Thoracic aorta (tissue), 2 donors: ENCODE measurements at regions not wholly inside any gene's neighbourhood (a gene's known extent, or its start where the extent isn't known, plus 50 kb on each side); places are given as distances from the start of the nearest gene placed in this dataset.

Experiments
- ATAC-seq: fragments of 150-250 bp; one replicate; pipeline ENCODE4 v1.8.0; 2017; ENCODE audit warnings: low read depth; ENCODE audit not compliant: insufficient number of reproducible peaks, low FRiP score
- DNase-seq: peaks from one replicate; pipeline ENCODE4 v3.0.0-alpha.2; 2020; ENCODE audit warnings: low spot score
- H3K27ac ChIP-seq, 2 donors: fragments of 200-600 bp; sonication (generic); 1 replicate in 1 of 2; 2 replicates in 1 of 2; pipeline ENCODE4 v1.5.1; 2016; ENCODE audit warnings: mild to moderate bottlenecking in 2 of 2, moderate library complexity in 2 of 2
- H3K27me3 ChIP-seq: fragments of 200-600 bp; sonication (generic); replicated peaks from 2 replicates; pipeline ENCODE4 v1.6.0; 2016; ENCODE audit warnings: mild to moderate bottlenecking; ENCODE audit not compliant: insufficient read depth
- H3K36me3 ChIP-seq: fragments of 200-600 bp; sonication (generic); one replicate; pipeline ENCODE4 v1.5.1; 2016
- H3K4me1 ChIP-seq, 2 donors: fragments of 200-600 bp; sonication (generic); 1 replicate in 1 of 2; 2 replicates in 1 of 2; pipeline versions ENCODE4 v1.5.1 to v1.6.0; 2016; ENCODE audit warnings: low read depth in 2 of 2, mild to moderate bottlenecking in 1 of 2; ENCODE audit not compliant: control insufficient read depth in 1 of 2
- H3K4me3 ChIP-seq: fragments of 200-600 bp; sonication (generic); 2 replicates; pipeline ENCODE4 v1.5.1; 2016; ENCODE audit warnings: mild to moderate bottlenecking
- H3K9me3 ChIP-seq: fragments of 200-600 bp; sonication (generic); 2 replicates; pipeline ENCODE4 v1.5.1; 2016
- TF ChIP-seq, protein P1 (sequence below): fragments of 200-600 bp; sonication (generic); IDR thresholded peaks from one replicate; pipeline ENCODE4 v1.5.1; 2019; ENCODE audit warnings: antibody characterized with exemption

DNA sequence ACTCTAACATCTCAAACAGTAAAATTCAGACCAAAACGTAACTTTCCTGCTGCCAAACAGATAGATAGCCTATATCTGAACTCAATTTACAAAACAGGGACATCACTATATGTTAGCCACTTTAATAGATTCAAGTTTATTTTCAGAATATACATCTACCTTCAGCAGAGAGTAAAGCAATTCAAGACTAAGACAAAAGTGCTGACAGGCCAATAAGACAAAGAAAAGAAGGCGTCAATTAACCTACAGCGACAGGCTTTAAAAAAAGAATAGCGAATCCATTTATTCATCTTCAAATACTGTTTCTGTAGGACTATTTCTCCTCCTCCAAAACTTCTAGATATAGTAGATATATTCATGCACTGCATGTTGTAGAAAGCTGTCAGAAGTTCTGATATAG, 333.0 kb downstream of the GRB14 start:
- Histone ChIP-seq H3K36me3 (no peaks in the 10 kb centered on the region), H3K4me1 (no peaks in the 10 kb centered on the region), H3K9me3 (no peaks in the 10 kb centered on the region), H3K27me3 (no peaks in the 10 kb centered on the region), H3K4me3 (no peak overlapping the region), H3K27ac (no peak overlapping the region)
- ATAC-seq (no peak), DNase-seq (no peak)
- TF ChIP-seq, protein P1, sequence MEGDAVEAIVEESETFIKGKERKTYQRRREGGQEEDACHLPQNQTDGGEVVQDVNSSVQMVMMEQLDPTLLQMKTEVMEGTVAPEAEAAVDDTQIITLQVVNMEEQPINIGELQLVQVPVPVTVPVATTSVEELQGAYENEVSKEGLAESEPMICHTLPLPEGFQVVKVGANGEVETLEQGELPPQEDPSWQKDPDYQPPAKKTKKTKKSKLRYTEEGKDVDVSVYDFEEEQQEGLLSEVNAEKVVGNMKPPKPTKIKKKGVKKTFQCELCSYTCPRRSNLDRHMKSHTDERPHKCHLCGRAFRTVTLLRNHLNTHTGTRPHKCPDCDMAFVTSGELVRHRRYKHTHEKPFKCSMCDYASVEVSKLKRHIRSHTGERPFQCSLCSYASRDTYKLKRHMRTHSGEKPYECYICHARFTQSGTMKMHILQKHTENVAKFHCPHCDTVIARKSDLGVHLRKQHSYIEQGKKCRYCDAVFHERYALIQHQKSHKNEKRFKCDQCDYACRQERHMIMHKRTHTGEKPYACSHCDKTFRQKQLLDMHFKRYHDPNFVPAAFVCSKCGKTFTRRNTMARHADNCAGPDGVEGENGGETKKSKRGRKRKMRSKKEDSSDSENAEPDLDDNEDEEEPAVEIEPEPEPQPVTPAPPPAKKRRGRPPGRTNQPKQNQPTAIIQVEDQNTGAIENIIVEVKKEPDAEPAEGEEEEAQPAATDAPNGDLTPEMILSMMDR: no peak

- H3K36me3 ChIP-seq: no peaks in the 10 kb centered on the region
- DNase-seq (no peak), ATAC-seq (no peak)
- H3K27ac ChIP-seq: no peak overlapping the region
- H3K27me3 ChIP-seq: no peaks in the 10 kb centered on the region
- no peaks in the 10 kb centered on the region for H3K9me3 ChIP-seq
- H3K4me1 ChIP-seq: no peaks in the 10 kb centered on the region
- TF ChIP-seq, protein P1: no peak
- H3K4me3 ChIP-seq: no peak overlapping the region
Observed at GRCh38 chr2:164287056-164287455, 334.2 kb downstream of the GRB14 start.

GRCh38 chr2:164285576-164285975, 335.7 kb downstream of the GRB14 start:
- ATAC-seq: no peak
- H3K4me1 ChIP-seq: no peaks in the 10 kb centered on the region
- TF ChIP-seq, protein P1: no peak
- no peaks in the 10 kb centered on the region for H3K9me3 ChIP-seq
- no peak overlapping the region for H3K4me3 ChIP-seq
- H3K27me3 ChIP-seq: no peaks in the 10 kb centered on the region
- H3K27ac ChIP-seq: no peak overlapping the region
- no peaks in the 10 kb centered on the region for H3K36me3 ChIP-seq
- DNase-seq: no peak

DNA sequence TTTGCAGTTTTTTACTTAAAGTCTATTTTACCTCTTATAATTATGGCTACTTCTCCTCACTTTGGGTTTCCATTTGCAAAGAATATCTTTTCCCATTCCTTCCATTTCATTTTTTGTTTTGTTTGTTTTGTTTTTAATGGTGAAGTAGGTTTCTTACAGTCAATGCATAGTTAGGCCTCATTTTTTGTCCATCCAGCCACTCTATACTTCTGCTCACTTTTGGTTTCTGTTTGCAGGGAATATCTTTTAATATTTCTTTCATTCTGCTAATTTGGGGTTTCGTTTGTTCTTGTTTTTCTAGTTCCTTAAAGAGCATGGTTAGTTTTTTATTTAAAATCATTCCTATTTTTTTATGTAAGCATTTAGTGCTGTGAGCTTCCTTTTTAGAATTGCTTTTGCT, 339.4 kb downstream of the GRB14 start:
- no peak overlapping the region for H3K4me3 ChIP-seq
- H3K27ac ChIP-seq: no peak overlapping the region
- H3K27me3 ChIP-seq: no peaks in the 10 kb centered on the region
- DNase-seq (no peak), ATAC-seq (no peak)
- H3K9me3 ChIP-seq: no peaks in the 10 kb centered on the region
- no peaks in the 10 kb centered on the region for H3K4me1 ChIP-seq
- no peaks in the 10 kb centered on the region for H3K36me3 ChIP-seq
- TF ChIP-seq, protein P1: no peak

DNA sequence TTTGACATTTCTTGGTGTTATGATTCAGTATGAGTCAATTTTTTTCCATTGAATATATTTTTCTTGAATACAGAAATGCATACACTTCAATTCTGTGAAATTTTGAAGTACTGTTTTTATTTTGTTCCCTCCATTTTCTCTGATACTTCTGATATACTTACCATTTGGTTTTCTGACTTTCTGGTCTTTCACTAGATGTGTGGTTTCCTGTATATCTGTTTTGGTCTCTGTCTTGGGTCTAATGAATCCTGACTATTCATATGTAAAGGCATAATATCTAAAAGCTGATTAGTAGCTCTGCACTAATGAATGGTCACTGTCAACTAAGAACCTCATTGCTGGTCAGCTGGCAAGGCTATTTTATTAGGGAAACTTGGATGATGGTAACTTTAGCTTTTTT, 345.6 kb downstream of the GRB14 start:
- Histone ChIP-seq H3K4me1 (no peaks in the 10 kb centered on the region), H3K36me3 (no peaks in the 10 kb centered on the region), H3K9me3 (no peaks in the 10 kb centered on the region), H3K4me3 (no peak overlapping the region), H3K27ac (no peak overlapping the region), H3K27me3 (no peaks in the 10 kb centered on the region)
- no peak for ATAC-seq
- no peak for DNase-seq
- TF ChIP-seq, protein P1: no peak
